Muscle layer of colon (tissue), 2 donors: ENCODE measurements at regions not wholly inside any gene's neighbourhood (a gene's known extent, or its start where the extent isn't known, plus 50 kb on each side); places are given as distances from the start of the nearest gene placed in this dataset.

ENCODE experiments used
- H3K27ac ChIP-seq: one replicate; pipeline ENCODE4 v1.7.0; 2013; ENCODE audit warnings: low read depth, mild to moderate bottlenecking, low read length, moderate library complexity
- H3K27me3 ChIP-seq, 2 donors: one replicate each; pipeline ENCODE4 v1.7.0; 2013; ENCODE audit warnings: low read length in 2 of 2, mild to moderate bottlenecking in 2 of 2; ENCODE audit not compliant: insufficient read depth in 2 of 2, control insufficient read depth in 1 of 2
- H3K36me3 ChIP-seq: one replicate; pipeline ENCODE4 v1.7.0; 2013; ENCODE audit warnings: mild to moderate bottlenecking, low read length; ENCODE audit not compliant: insufficient read depth
- H3K4me1 ChIP-seq: one replicate; pipeline ENCODE4 v1.7.0; 2013; ENCODE audit warnings: mild to moderate bottlenecking, low read length; ENCODE audit not compliant: insufficient read depth
- H3K4me3 ChIP-seq, 2 donors: one replicate each; pipeline ENCODE4 v1.7.0; 2013; ENCODE audit warnings: low read length in 2 of 2, low read depth in 1 of 2, mild to moderate bottlenecking in 1 of 2, moderate library complexity in 1 of 2
- H3K9ac ChIP-seq: one replicate; pipeline ENCODE4 v1.7.0; 2013; ENCODE audit warnings: low read length
- H3K9me3 ChIP-seq: one replicate; pipeline ENCODE4 v1.7.0; 2013; ENCODE audit warnings: mild to moderate bottlenecking, low read length
- donor health status: abdominal sarcoma.
- donor health status: Adenocarcinoma of cecum.

DNA sequence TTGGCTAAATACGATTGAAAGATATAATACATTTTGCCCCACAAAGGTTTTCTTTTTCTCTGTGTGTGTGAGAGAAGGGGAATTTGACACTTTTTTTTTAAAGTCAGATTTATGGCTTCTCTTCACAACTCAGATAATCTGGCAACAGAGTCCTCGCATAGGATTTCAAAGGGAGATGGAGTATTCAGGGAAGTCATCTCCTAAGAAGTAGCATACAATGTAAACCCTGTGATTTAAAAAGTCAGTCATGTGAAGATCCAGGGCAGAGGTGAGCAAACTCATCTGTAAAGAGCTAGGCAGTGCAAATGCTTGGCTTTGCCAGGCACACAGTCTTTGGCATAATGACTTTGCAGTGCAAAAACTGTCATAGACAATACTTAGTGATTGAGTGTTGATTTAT, 1526.3 kb downstream of the AACS start:
- H3K27ac ChIP-seq: no peak overlapping the region
- H3K4me1 ChIP-seq: no peaks in the 10 kb centered on the region
- no peaks in the 10 kb centered on the region for H3K9me3 ChIP-seq
- no peak overlapping the region for H3K4me3 ChIP-seq
- H3K36me3 ChIP-seq: no peaks in the 10 kb centered on the region
- no peaks in the 10 kb centered on the region for H3K27me3 ChIP-seq
- H3K9ac ChIP-seq: no peak overlapping the region

GRCh38 chr12:126601184-126602170, 1536.2 kb downstream of the AACS start:
- Histone ChIP-seq H3K4me1 (no peaks in the 10 kb centered on the region), H3K36me3 (no peaks in the 10 kb centered on the region), H3K27me3 (no peaks in the 10 kb centered on the region), H3K27ac (no peak overlapping the region), H3K9me3 (no peaks in the 10 kb centered on the region), H3K9ac (no peak overlapping the region), H3K4me3 (no peak overlapping the region)

DNA sequence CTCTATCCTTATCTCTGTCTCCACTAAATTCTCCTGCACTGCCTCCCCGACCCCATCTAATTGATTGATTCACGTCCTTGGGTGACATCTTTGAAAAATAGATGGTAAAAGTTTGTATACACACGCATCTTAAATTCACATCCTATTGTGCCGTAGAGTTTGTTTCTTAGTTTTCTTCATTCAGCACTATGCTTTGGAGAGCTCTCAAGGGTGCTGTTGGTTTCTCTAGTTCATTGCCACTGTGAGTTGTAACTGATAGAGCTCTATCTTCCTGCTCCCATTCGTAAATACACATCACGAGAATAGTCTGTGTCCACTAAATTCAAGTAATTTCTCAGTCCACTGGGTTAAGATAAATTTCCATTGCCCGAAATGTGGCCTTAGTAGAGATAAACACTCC, 1537.4 kb downstream of the AACS start:
- no peak overlapping the region for H3K9ac ChIP-seq
- no peak overlapping the region for H3K4me3 ChIP-seq
- H3K36me3 ChIP-seq: no peaks in the 10 kb centered on the region
- no peak overlapping the region for H3K27ac ChIP-seq
- no peaks in the 10 kb centered on the region for H3K27me3 ChIP-seq
- H3K9me3 ChIP-seq: no peaks in the 10 kb centered on the region
- no peaks in the 10 kb centered on the region for H3K4me1 ChIP-seq

GRCh38 chr12:126607157-126607556, 1541.9 kb downstream of the AACS start:
- Histone ChIP-seq H3K36me3 (no peaks in the 10 kb centered on the region), H3K9me3 (no peaks in the 10 kb centered on the region), H3K27me3 (no peaks in the 10 kb centered on the region), H3K4me1 (no peaks in the 10 kb centered on the region), H3K9ac (no peak overlapping the region), H3K4me3 (no peak overlapping the region), H3K27ac (no peak overlapping the region)

DNA sequence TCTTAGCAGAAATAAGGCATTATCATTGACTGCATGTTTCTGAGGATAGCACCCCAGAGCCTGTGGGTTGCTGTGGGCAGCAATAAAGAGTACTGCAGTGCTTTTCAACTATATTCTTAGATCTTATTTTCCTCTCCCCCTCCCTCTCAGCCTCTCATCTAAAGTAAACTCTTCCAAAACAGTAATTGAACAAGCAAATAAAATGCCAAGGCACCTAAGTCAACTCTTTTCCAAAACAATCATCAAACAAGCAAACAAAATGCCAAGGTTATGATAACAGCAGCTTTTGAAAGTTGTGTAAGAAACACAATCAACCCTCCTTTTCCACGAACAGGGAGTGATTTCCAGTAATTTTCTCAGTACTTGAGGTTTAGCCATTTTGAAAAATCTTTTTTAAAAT, 1542.6 kb downstream of the AACS start:
- Histone ChIP-seq H3K9me3 (no peaks in the 10 kb centered on the region), H3K27me3 (no peaks in the 10 kb centered on the region), H3K9ac (no peak overlapping the region), H3K27ac (no peak overlapping the region), H3K36me3 (no peaks in the 10 kb centered on the region), H3K4me3 (no peak overlapping the region), H3K4me1 (no peaks in the 10 kb centered on the region)

DNA sequence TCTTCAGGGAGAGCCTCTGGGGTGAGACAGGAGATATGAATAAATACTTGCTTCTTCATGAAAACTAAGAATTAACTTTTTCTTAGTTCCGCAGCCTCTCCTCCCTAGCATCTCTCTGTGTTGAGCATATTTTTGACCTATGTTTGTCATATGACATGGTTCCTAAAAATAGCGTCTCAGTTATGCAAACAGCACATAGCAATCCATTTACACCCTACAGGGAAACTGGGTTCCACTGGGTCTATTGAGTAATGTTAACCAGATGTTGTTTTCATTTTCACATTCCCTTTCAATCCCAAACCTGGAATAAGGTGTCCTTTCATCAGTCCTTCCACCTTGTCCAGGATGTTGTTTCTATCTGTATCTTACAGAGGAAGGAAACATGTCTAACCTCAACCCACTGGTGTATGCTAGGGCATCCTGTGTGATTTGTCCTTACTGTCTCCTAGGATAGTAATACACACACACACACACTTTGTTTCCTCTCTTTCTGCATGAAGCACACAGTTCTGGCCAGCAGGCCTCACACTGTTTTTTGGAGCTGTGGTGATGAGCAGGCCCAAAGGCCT, 1543.5 kb downstream of the AACS start:
- Histone ChIP-seq H3K9ac (no peak overlapping the region), H3K36me3 (no peaks in the 10 kb centered on the region), H3K27me3 (no peaks in the 10 kb centered on the region), H3K27ac (no peak overlapping the region), H3K9me3 (no peaks in the 10 kb centered on the region), H3K4me1 (no peaks in the 10 kb centered on the region), H3K4me3 (no peak overlapping the region)

DNA sequence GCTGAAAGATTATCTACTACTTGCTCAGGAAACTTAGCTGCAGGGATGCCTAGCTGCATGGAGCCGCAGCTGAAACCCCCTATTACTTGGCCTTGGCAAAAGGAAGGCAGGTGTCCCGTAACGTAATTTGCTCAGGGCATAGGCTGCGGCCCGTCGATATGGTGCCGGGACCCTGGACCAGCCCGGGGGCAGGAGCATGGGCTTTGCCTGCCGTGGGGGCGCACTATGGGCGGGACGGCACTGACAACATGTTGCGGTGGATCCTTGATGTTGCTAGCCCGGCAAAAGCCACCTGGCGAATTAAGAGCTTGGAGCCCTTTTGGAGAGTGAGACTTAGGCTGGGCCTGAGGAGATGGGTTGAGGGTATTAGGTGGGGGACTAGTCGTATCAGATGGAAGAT, 1551.2 kb downstream of the AACS start:
- Histone ChIP-seq H3K4me3 (no peak overlapping the region), H3K9ac (no peak overlapping the region), H3K4me1 (no peaks in the 10 kb centered on the region), H3K9me3 (no peaks in the 10 kb centered on the region), H3K27ac (no peak overlapping the region), H3K27me3 (no peaks in the 10 kb centered on the region), H3K36me3 (no peaks in the 10 kb centered on the region)

DNA sequence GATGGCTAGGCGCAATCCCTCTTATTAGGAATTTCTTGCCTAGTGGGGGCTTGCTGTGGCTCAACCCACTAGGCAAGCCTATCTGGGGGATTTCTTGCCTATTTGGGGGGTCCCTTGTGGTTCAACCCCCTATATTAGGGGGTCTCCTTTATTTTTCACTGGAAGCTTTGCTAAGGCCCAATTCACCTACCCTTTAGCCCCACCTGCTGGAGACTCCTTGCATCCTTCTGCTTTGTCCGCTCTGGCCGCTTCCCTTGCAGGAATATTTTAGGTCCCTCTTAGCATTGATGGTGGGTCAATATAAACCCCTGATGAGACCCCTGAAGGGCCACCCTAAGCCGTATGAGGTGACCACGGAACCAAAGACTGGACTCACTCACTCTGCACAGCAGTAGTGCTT, 1552.1 kb downstream of the AACS start:
- H3K27me3 ChIP-seq: no peaks in the 10 kb centered on the region
- no peaks in the 10 kb centered on the region for H3K9me3 ChIP-seq

DNA sequence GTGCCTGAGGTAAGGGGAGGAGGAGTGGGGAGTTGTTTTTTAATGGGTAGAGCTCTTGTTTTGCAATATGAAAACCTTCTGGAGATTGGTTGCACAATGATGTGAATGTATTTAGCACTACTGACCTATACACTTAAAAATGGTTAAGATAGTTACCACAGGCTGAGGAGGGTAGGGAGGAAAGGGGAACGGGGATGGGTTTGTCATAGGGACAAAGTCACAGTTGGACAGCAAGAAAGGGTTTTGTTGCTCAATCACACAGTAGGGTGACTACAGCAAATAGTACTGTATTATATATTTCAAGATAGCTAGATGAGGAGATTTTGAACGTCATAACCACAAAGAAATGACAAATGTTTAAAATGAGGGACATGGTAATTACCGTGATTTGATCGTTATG, 1562.4 kb downstream of the AACS start:
- Histone ChIP-seq H3K4me1 (no peaks in the 10 kb centered on the region), H3K9ac (no peak overlapping the region), H3K36me3 (no peaks in the 10 kb centered on the region), H3K27ac (no peak overlapping the region), H3K9me3 (no peaks in the 10 kb centered on the region), H3K4me3 (no peak overlapping the region), H3K27me3 (no peaks in the 10 kb centered on the region)

More for the DNA sequence above, 1552.1 kb downstream of the AACS start:
- no peak overlapping the region for H3K4me3 ChIP-seq
- no peaks in the 10 kb centered on the region for H3K4me1 ChIP-seq
- no peak overlapping the region for H3K27ac ChIP-seq
- no peak overlapping the region for H3K9ac ChIP-seq
- H3K36me3 ChIP-seq: no peaks in the 10 kb centered on the region

DNA sequence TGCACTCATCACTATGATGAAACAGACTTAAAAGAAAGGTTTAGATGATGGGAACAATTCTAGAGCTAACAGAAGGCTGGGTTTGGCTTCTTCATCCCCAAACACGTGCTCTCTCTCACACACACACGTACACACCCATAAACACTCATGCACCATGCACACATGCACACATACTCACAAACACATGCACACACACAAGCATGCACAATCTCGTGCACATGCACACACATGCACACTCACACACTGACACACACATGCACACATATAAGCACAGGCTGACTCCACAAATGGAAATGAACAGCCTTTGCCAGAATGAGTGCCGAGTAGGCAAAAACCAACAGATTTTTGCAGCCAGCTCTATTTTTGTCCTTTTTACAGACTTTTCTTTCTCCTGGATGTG, 1571.6 kb downstream of the AACS start:
- H3K27me3 ChIP-seq: no peaks in the 10 kb centered on the region
- H3K4me3 ChIP-seq: no peak overlapping the region
- no peak overlapping the region for H3K9ac ChIP-seq
- H3K36me3 ChIP-seq: no peaks in the 10 kb centered on the region
- no peaks in the 10 kb centered on the region for H3K4me1 ChIP-seq
- H3K27ac ChIP-seq: no peak overlapping the region
- no peaks in the 10 kb centered on the region for H3K9me3 ChIP-seq

DNA sequence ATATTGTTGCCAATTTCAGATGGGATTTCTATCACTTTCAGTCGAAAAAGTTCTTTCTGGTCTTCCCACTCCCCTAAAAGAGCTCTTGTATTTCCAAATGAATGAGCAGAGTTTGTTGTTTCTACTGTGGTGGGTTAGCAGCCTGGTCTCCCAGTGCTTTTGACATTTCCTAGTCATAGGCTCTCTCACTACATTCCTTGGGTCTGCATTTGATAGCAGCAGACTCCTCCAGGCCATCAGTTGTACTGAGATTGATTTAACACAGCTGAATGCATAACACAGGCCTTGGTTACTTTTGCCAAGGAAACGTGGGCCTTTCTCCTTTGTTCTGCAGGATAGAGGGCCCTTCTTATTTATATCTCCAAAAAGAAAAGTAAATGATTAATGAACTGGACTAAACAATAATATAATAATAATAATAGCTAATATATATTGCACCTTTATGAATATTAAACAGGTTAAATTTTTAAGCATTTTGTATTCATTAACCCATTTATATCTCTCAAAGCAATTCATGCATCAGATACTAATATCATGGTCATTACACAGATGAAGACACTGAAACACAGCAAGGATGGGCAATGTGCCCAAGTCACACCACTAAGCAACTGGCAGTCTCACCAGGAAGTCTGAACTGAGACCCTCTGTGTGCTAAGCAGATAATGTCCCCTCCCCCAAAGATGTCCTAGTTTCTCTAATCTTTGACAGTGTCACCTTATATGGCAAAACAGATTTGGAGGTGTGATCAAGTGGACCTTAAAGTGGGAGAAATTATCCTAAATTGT, 1579.2 kb downstream of the AACS start:
- Histone ChIP-seq H3K9ac (no peak overlapping the region), H3K27ac (no peak overlapping the region), H3K36me3 (no peaks in the 10 kb centered on the region), H3K27me3 (no peaks in the 10 kb centered on the region), H3K4me3 (no peak overlapping the region), H3K9me3 (no peaks in the 10 kb centered on the region), H3K4me1 (no peaks in the 10 kb centered on the region)
